Suppressor macrophage treated with lipopolysaccharide for 4 hours (primary cell): ENCODE measurements at regions not wholly inside any gene's neighbourhood (a gene's known extent, or its start where the extent isn't known, plus 50 kb on each side); places are given as distances from the start of the nearest gene placed in this dataset.
"Not testable (repeated sequence)": the region's sequence is repeated elsewhere in the genome, so short reads cannot be mapped to it uniquely, and the experiment has no call there.

ENCODE experiments used
- DNase-seq: peaks from one replicate; pipeline ENCODE4 v3.0.0-alpha.2; 2020

DNA sequence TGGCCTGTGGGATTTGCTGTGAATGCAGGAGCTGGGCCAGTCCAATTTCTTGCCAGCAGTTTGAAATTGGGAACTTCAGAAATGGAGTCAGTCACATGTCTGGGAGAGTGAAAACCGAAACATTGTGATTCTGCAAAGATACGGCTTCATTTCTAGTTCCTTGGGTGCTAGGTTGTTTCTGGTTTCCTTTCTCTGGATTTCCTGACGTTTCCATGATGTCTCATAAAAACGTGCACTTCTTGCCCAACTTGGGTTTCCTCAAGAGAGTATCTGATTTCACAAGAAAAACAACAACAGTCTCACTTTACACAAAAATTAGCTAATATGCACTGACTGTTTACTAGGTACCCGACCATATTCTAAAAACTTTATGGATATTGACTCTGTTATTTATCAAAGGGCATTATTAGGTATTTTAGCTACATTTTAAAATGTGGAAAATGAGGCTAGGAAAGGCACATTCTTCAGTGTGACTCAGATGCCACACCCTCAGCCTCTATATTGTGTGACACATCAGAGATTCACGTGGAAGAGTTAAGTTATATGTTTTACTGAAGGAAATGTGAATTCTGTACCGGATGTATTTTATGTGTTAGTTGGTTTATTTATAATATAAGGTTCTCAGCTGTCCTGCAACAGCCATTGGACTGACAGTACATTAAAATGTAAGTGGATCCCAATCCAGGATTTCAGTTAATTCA is 225.0 kb upstream of the PUDP start:
- DNase-seq, result peak; percentile 52

DNA sequence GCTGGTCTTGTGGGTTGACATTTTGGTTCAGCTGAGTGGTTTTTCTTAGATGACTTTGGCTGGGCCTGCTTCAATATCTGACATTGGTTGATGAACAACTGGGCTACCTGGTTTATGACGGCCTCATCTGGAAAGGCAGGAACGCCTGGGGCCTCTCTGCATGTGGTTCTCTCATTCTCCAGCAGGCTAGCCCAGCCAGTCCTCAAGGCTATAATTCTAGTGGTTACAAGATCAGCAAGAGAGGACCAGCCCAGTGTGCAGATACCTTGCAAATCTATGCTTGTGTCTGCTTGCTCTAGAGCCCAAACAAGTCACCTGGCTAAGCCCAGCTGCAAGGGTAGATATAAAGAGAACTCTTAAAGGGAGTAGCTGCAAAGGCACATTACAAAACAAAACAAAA is 214.2 kb upstream of the PUDP start:
- DNase-seq, result no peak

DNA sequence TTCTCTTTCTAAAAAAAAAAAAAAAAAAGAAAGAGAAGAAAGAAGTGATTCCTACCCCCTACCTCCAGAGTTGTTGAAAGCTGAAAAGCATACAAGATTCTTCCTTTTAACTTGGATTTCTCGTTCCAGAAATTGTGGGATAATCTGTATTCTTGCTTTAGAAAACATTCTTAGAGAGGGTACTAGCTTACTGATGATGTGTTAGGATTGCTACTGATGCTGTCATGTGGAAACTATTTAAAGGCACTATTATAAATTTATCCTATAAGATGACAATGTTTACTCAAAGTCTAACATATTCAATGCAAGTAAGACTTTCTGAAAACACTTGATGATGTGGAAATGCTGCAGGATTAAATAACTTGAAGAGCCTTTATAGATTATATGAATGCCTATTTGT is 204.0 kb upstream of the PUDP start:
- no peak for DNase-seq

DNA sequence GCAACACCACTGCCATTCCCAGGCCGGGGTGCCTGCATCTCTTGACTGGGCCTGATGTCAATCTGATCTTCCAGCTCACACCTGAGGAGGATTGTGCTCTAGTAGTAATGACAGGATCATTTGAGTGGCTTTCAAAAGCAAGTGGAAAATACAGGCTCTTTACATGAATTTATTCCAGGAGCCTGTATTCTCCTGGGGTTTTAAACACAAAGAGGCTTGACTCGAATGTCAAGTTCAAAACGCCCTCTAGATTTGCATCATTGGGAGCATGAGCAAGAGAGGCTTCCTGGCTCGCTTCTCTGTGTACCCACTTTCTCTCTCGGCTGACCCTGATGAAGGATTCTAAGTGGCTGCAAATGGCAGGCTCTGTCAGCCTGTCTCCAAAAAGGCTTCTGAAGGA is 199.5 kb upstream of the PUDP start:
- DNase-seq, result no peak

DNA sequence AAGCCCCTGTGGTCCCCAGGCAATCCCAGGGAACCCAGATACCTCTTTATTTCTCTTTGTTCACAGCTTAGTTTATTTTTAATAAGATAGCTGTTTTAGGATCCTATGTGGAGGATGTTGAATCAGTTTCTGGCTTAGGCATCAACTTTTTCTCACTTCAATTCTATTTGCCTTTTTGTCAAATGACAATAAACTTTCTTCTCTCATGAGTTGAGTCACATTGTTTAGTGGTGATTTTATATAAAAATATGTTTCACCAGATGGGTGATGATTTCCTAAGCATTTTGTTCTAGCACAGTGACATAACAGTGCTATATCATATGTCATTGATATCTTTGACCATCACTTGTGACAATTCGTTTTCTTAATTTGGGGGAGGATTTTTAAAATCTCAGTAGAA is 198.1 kb upstream of the PUDP start:
- DNase-seq, result no peak

DNA sequence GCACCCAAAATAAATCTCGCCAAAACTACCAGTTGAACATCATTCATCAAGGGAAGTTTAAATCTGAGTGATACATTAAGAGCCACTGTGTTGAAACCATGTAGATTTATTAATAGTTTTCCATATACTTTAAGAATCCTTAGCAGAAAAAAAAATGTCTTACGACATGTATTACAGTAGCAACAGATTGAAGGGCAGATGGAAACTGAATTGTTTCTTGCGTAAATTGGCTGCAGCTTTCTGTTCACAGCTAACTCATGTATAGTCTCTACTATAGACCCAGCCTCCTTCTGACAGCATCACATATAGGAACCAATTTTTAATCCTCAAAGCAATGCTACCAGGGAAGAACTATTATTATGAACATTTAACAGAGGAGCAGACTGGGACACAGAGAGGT is 195.2 kb upstream of the PUDP start:
- DNase-seq, result no peak

DNA sequence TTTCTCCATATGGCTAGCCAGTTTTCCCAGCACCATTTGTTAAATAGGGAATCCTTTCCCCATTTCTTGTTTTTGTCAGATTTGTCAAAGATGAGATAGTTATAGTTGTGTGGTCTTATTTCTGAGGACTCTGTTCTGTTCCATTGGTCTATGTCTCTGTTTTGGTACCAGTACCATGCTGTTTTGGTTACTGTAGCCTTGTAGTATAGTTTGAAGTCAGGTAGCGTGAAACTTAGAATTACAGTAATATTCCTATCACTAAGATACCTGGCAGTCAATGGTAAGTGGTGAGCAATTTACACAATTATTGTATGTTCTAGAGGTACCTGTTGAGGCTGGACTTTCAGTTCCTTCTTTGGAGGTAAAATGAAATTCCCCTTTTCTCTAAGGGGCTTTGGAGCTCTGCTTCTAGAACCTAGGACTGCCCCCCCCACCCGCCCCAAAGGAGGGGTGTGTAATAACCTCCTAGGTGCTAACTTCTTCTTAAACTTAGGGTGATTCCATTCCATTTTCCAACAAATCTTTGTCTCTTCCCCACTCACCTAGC is 187.9 kb upstream of the PUDP start:
- DNase-seq, result not testable (repeated sequence)

DNA sequence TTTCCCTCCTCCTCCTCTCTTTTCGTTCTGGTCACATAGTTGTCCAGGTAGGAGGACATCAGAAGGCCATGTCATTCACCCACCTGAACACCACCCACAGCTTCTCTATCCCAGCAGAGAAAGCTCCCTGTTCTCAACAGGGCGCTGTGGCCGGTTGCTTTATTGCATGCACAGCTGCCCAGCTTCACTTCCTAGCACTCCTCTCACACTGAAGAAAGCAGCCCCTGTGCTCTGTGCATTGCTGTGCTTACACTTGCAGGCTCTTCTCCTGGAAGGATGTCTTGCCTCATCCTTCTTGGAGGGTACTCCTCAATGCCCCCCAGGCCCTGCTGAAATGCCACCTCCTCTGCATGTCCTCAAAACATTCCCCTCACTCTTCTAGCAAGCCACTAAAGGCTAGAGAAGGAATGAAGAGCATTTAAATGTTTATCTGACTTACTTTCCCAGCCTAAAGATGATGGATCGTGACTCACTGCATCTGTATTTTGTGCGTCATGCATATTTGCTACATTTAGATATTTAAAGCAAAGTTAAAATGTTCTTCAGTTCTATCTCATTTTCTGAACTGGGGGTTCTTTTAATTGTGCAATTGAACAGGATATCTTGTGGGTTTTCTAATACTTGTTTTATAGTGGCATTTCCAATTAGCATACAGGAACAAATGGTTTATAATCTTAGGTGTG is 186.4 kb upstream of the PUDP start:
- no peak for DNase-seq

DNA sequence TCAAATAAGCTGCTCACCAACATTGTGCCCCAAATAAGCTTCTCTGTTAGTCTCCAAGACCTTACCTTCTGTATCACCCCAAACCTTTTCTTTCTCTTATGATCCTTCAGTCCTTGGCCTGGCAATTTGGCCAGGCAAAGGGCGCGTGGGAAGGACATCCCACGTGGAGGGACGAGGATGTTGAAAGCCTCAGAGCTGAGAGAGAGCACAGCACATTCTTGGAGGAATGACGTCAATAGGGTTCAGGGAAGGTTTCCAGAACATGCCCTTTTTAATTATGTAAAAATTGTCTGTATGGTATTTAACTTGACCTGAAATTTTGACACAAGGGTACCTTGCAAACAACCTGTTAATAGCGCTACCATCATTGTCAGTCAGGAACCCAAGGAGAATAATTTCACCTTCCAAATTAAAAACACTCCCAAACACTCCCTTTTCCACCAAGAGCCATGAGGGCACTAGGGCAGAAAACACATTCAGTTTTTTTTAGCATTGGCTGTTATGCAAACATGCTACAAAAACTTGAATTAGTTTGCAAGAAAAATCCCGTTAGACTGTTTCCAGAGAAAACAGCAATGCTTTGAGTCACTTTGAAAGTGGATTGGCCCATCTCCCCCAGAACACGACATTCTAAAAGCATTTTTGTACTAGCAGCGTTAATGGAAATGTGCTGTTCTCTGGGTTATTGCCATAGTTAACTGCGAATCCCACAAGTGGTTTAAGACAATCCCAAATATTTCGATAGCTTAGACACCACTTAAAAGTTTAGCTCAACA is 183.2 kb upstream of the PUDP start:
- no peak for DNase-seq

DNA sequence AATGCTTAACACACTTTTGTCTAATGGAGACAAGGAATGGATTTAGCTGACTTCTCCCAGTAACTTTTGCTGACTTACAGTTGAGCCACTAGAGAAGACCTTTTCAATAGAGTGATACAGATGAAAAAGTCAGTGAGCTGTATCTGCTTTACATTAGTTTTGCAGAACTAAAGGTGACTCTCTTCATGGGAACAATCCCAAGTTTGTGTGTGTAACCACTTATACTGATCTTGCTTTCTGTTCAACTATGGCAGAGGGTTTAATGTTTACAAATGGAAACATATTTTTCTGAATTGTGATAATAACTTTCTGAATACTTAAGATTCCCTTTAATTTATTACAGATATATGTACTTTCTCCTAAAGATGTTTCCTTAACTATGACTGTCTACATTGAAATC is 182.6 kb upstream of the PUDP start:
- DNase-seq, result no peak

DNA sequence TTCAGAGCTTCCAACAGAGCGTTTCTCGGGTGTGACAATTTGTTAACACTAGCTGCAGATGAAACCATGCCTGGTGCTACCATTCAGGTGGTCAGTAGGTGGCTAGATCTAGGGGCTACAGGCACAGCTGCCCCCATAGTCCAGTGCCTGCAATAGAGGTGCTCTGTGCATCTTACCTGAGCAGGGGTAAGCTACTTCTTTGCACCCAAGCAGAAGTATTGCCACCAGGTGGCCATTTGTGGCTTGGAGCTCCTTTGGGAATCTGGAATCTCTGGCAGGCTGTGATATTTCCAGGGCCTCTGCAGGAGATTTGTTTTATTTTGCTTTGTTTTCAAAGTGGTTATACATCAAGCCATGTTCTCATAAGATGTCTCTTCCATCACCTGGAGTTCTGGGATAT is 170.7 kb upstream of the PUDP start:
- no peak for DNase-seq

DNA sequence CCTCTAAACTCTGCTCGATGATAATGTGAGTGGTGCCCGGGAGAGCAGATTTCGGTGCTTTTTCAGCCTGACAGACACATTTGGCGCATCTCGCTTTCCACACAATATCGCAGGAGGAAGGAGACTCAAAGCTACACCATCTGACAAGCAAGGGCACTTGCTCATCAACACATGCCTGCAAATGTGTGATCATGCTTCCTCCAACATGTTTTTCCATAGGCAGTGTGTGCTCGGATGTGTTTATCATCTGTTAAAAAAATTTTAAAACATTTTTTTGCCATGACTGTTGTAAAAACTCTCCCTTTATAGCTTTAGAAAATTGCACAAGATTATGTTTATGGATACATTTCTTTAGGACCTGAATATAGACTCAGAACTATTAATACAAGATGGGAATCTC is 170.3 kb upstream of the PUDP start:
- DNase-seq, result no peak

DNA sequence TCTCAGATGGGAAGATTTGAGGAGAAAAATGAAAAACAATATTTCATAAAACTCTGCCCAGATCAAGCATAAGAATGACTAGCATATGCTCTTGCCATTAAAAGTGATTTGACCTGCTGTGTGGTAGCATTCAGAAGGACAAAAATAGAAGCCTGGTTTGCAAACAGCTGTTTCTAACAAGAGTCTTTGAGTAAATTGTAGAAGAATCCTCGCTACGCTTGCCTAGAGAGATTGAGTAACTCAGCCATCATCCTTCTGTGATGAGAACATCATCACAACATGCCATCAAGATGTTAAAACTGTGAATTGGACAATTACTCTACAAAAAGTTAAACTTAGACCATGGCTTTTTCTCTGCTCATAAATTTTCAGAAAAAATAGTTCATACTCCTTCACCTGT is 168.9 kb upstream of the PUDP start:
- no peak for DNase-seq

DNA sequence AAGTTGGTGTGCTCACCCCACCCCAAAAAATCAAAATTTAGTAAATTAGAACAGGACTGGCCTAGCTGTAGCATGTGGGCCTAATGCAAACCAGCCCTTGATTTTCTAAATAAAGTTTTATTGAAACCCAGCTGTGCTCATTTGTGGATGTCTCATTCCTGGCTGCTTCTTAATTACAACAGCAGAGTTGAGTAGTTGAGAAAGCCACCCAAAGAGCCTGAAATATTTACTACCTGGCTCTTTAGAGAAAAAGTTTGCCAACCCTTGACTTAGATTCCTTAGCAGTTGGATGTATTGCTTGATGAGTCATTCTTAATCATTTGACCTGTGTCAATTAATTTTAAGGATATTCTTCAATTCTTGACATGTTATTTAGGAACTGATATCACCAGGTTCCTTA is 168.3 kb upstream of the PUDP start:
- DNase-seq, result no peak

DNA sequence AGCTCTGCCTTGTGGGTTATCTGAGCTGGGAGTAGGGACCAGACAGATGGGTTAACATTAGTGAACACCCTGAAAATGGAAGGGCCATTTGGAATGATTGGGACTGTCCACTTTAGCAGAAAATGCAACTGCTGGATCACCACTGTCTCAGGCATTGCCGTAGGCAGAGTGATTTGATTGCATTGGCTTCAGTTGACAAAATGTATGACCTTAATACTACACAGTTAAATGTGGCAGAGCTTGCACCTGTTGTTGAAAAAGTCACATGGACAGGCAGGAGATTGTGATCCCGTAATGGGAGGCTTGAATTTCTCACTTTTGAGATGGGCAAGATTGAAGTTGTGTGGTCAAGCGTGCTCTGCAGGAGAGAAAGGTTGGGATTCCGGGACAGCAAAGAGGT is 166.5 kb upstream of the PUDP start:
- DNase-seq, result no peak

DNA sequence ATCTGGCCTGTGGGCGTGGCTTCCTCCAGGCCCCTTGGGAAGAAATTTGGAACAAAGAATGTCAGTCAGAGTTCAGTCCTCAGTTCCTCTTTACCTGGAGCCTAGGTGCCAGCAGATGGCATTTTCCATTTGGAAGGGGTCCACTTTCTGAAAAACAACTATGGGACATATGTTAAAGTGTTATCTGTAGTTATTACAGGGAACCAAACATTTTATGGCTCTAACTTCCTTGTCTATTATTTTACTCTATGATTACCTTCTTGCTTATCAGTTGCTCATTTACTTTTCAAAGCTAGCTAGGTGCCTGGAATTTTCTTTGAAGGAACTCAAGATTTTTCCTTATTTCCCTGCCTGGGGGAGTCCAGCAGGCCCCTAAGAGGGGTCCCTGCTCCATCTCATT is 159.8 kb upstream of the PUDP start:
- DNase-seq, result no peak

DNA sequence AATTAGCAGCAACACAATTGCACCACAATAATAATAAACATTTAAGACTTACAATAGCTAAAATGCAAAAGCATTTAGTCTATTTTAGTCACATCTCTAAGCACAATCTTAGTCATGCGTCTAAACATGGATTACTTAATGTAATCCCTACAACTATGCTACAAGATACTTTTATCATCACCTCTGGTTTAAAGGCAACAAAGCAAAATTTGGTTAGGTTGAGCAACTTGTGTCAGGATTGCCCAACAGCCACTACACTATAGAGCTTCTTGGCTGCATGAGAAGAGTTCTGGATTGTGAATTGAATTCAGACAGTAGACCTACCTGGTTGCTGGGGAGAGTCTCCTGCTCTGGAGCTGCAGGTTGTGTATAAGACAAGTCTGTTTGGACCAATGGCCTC is 146.5 kb upstream of the PUDP start:
- no peak for DNase-seq

DNA sequence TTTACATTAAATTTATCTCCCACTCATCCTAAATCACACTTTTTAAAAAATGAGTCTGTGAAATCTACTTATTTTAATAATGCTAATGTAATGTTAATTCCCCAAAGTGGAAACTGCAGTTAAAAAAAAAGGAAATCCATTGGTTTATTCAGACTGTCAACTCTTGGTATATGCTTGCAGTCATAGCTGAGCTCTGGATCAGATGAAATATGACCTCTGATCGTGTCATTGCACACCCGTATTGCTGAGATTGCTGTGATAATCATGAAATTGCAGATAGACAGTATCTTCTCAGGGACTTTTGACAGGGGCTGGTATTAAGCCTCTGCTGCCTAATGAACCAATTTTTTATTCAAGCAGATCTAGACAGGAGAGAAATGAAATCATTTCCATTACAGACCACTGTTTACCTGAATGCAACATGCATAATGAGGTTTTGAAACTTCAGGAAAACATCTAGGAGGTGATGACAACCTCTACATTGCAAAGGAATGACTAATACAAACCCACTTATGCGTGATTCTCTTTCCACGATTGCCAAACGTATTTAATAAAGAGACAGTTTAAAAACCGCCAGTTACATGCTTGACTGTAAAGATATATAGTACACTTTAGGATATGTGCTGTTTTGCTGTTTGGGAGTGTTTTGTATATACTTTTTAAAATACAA is 138.3 kb upstream of the PUDP start:
- DNase-seq, result no peak

DNA sequence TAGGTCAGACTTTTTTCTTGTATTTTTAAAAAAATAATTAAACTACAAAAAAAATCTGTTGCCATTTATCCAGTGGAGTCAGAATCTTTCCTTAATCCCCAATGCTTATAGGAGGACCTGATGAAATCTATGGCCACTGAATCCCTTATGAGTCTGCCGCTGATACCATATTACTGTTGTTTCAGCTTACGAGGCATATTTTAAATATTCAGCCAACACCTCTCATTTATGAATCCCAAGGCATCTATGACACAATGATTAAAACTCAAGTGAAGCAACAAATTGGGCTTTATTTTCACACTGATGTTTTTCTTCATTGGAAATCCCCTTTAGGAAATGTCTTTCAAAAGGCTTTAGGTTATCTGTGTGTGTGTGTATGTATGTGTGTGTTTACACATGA is 137.8 kb upstream of the PUDP start:
- no peak for DNase-seq

DNA sequence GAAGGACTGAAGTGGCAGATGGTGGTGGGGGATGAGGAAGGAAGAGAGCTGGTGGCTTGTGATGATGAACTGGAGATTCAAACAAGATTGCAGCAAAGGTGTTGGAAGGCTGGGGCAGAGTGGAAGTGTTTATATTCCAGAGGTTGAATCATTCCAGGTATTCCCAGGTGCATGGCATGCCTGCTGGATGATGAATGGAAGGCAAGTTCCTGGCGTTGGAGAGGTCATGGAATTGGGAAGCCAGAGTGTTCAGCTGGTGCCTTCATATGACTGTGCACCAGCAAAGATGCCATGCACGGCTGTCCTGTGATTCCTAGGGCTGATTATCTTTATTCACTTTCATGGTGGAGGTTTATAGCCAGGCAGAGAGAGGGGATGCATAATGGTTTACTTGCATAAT is 135.8 kb upstream of the PUDP start:
- no peak for DNase-seq

DNA sequence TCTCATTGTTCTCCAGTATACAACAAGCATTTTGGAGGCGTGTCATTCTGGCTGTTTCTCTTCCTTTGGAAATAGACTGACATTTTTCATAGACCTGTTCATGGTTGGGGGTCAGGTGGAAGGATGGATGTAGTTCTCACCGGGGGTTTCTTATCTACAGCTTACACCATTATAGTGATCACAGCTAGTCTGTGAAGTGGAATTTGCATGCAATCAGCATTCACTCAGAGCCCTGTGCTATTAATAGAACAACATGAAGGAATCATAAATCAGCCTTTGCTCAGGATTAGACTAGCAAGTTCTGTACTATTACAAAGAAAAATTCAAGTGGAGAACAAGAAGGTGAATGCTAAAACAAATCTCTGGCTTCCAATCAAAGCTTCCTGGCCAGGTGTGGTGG is 132.6 kb upstream of the PUDP start:
- DNase-seq, result no peak

DNA sequence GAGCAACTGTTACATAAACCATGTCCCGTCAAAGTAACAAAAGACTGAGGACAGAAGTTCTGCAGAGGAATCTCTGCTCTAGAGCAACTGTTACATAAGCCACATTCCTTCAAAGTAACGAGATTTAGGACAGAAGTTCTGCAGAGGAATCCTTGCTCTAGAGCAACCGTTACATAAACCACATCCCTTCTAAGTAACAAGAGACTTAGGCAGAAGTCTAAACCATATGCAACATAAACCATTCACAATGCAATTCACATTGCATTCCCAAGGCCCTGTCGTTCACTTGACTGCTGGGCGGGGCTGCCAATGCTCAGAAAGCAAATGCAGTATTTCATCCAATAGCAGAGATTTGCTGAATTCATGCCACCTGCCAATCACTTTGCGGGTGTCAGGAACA is 124.4 kb upstream of the PUDP start:
- no peak for DNase-seq

DNA sequence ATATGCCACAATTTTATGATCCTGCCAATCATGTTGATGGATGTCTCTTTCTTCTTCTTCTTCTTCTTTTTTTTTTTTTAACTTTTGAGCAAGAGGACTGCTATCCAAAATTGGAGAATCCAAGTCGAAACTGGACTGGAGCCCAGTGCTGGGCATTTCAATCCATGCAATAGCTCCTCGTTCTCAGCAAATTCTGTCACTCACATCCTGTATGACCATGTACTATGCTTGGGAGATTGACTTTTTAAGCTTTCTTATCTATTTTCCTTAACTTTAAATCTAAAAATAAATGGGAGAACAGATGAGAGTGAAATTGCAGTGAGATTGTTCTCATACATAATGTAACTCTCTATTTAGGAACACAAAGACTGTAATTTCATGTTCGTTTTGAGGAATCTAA is 123.0 kb upstream of the PUDP start:
- DNase-seq, result no peak
